IMR-90 (cell line): ENCODE measurements at regions not wholly inside any gene's neighbourhood (a gene's known extent, or its start where the extent isn't known, plus 50 kb on each side); places are given as distances from the start of the nearest gene placed in this dataset.

Source experiments
- ATAC-seq: fragments of 200-7000 bp; cut with Tn5 transposase; 2 replicates; pipeline ENCODE4 v1.9.1; 2020; ENCODE audit warnings: low read depth, mild to moderate bottlenecking, moderate library complexity
- BruUV-seq: library from RNA; stranded (reverse); fragments of 400-500 nt; replicated peaks from 2 replicates; lab custom pipeline; 2021; lab: Mats Ljungman, UMichigan
- CTCF ChIA-PET: fragments of 300-600 bp; formaldehyde crosslinking; extraction: SDS; loops from one replicate; lab custom pipeline; 2021; ENCODE audit warnings: antibody characterized with exemption; lab: Yijun Ruan, JAX
- POLR2A ChIA-PET: fragments of 300-600 bp; sonication (Branson Sonifier 250); formaldehyde crosslinking; loops from one replicate; lab custom pipeline; 2022; ENCODE audit warnings: antibody characterized with exemption; ENCODE audit not compliant: unreplicated experiment; lab: Charles Lee
- DNase-seq: peaks from one replicate; pipeline ENCODE4 v3.0.0; 2013
- H2AFZ ChIP-seq: replicated peaks from 2 replicates; pipeline ENCODE3; 2013; ENCODE audit warnings: low read length, mild to moderate bottlenecking; ENCODE audit not compliant: poor library complexity
- H2AK5ac ChIP-seq: 2 replicates; pipeline ENCODE4 v1.6.1; 2013; ENCODE audit warnings: low read depth, low read length, inconsistent platforms
- H2AK9ac ChIP-seq: replicated peaks from 2 replicates; pipeline ENCODE3; 2013; ENCODE audit warnings: mild to moderate bottlenecking, low read depth, low read length, moderate library complexity; ENCODE audit not compliant: poor library complexity
- H2BK120ac ChIP-seq: 2 replicates; pipeline ENCODE4 v1.6.1; 2013; ENCODE audit warnings: low read depth, low read length, inconsistent platforms
- H2BK15ac ChIP-seq: 3 replicates; pipeline ENCODE4 v1.6.1; 2013; ENCODE audit warnings: low read depth, low read length, inconsistent platforms
- H2BK20ac ChIP-seq: 2 replicates; pipeline ENCODE4 v1.6.1; 2013; ENCODE audit warnings: low read depth, mild to moderate bottlenecking, inconsistent platforms, low read length, moderate library complexity
- H2BK5ac ChIP-seq: 2 replicates; pipeline ENCODE4 v1.6.1; 2013; ENCODE audit warnings: mild to moderate bottlenecking, low read depth, low read length, inconsistent platforms; ENCODE audit not compliant: poor library complexity, severe bottlenecking
- H3K14ac ChIP-seq: replicated peaks from 2 replicates; pipeline ENCODE4 v1.6.1; 2013; ENCODE audit warnings: low read depth, low read length, inconsistent platforms
- H3K18ac ChIP-seq: 2 replicates; pipeline ENCODE4 v1.6.1; 2013; ENCODE audit warnings: low read depth, low read length, control low read depth
- H3K23ac ChIP-seq: 2 replicates; pipeline ENCODE4 v1.6.1; 2013; ENCODE audit warnings: low read depth, low read length, inconsistent platforms
- H3K27ac ChIP-seq: 2 replicates; pipeline ENCODE4 v1.5.1; 2013; ENCODE audit warnings: mild to moderate bottlenecking, control low read depth, low read length; ENCODE audit not compliant: insufficient read depth
- H3K27me3 ChIP-seq: 2 replicates; pipeline ENCODE4 v1.6.1; 2013; ENCODE audit warnings: low read length; ENCODE audit not compliant: control insufficient read depth, insufficient read depth
- H3K36me3 ChIP-seq: 2 replicates; pipeline ENCODE4 v1.6.1; 2013; ENCODE audit warnings: low read length, mixed read lengths; ENCODE audit not compliant: control insufficient read depth, insufficient read depth
- H3K4ac ChIP-seq: 2 replicates; pipeline ENCODE4 v1.6.1; 2013; ENCODE audit warnings: low read depth, low read length, inconsistent platforms
- H3K4me1 ChIP-seq: 2 replicates; pipeline ENCODE4 v1.6.1; 2013; ENCODE audit warnings: low read length, mixed read lengths; ENCODE audit not compliant: control insufficient read depth, insufficient read depth
- H3K4me2 ChIP-seq: 2 replicates; pipeline ENCODE4 v1.6.1; 2013; ENCODE audit warnings: low read depth, mild to moderate bottlenecking, control low read depth, low read length, moderate library complexity
- H3K4me3 ChIP-seq: 2 replicates; pipeline ENCODE4 v1.5.1; 2013; ENCODE audit warnings: low read depth, mild to moderate bottlenecking, control low read depth, low read length, moderate library complexity; ENCODE audit not compliant: insufficient read depth
- H3K56ac ChIP-seq: 2 replicates; pipeline ENCODE4 v1.6.1; 2013; ENCODE audit warnings: low read length, inconsistent platforms; ENCODE audit not compliant: insufficient read depth; ENCODE audit errors: extremely low read depth
- H3K79me1 ChIP-seq, 2 experiments: 2 replicates each; pipeline ENCODE4 v1.6.1; 2013; ENCODE audit warnings: low read length in 2 of 2, inconsistent platforms in 1 of 2, low read depth in 1 of 2
- H3K9ac ChIP-seq: 2 replicates; pipeline ENCODE4 v1.6.1; 2013; ENCODE audit warnings: low read depth, low read length, control low read depth
- H3K9me1 ChIP-seq: 2 replicates; pipeline ENCODE4 v1.6.1; 2013; ENCODE audit warnings: low read length, inconsistent platforms; ENCODE audit not compliant: insufficient read depth
- H3K9me3 ChIP-seq: 2 replicates; pipeline ENCODE4 v1.6.1; 2013; ENCODE audit warnings: low read length; ENCODE audit not compliant: control insufficient read depth, insufficient read depth
- H4K20me1 ChIP-seq: 2 replicates; pipeline ENCODE4 v1.6.1; 2013; ENCODE audit warnings: low read length, inconsistent platforms; ENCODE audit not compliant: insufficient read depth
- H4K5ac ChIP-seq: 2 replicates; pipeline ENCODE4 v1.6.1; 2013; ENCODE audit warnings: mild to moderate bottlenecking, low read depth, low read length, control low read depth
- H4K8ac ChIP-seq, 2 experiments: 2 replicates each; pipeline ENCODE4 v1.6.1; 2013; ENCODE audit warnings: low read depth in 2 of 2, low read length in 2 of 2, control low read depth in 1 of 2, inconsistent platforms in 1 of 2
- H4K91ac ChIP-seq: 2 replicates; pipeline ENCODE4 v1.6.1; 2013; ENCODE audit warnings: low read depth, low read length, inconsistent platforms; ENCODE audit not compliant: insufficient read depth
- CEBPB ChIP-seq: IDR thresholded peaks from 2 replicates; pipeline ENCODE4 v1.6.1; 2012; ENCODE audit warnings: low read depth, low read length, improper control_type of control experiment
- CHD1 ChIP-seq: IDR thresholded peaks from 2 replicates; pipeline ENCODE4 v1.6.1; 2012; ENCODE audit warnings: low read depth, low read length, improper control_type of control experiment
- FOS ChIP-seq: fragments of 150-350 bp; IDR thresholded peaks from 2 replicates; pipeline ENCODE4 v1.6.1; 2016; ENCODE audit warnings: low read depth, low read length
- MAFK ChIP-seq: IDR thresholded peaks from 2 replicates; pipeline ENCODE4 v1.6.1; 2012; ENCODE audit warnings: low read depth, low read length, improper control_type of control experiment
- MAZ ChIP-seq: IDR thresholded peaks from 2 replicates; pipeline ENCODE4 v1.6.1; 2012; ENCODE audit warnings: low read depth, mild to moderate bottlenecking, low read length, improper control_type of control experiment, moderate library complexity, borderline replicate concordance
- MXI1 ChIP-seq: IDR thresholded peaks from 2 replicates; pipeline ENCODE4 v1.6.1; 2012; ENCODE audit warnings: low read depth, mild to moderate bottlenecking, low read length, moderate library complexity, borderline replicate concordance
- NFE2L2 ChIP-seq: fragments of 150-350 bp; IDR thresholded peaks from 2 replicates; pipeline ENCODE4 v1.6.1; 2016; ENCODE audit warnings: low read depth, mild to moderate bottlenecking, low read length
- POLR2A ChIP-seq: IDR thresholded peaks from 2 replicates; pipeline ENCODE4 v1.6.1; 2012; ENCODE audit warnings: mild to moderate bottlenecking, low read depth, low read length
- RAD21 ChIP-seq: IDR thresholded peaks from 2 replicates; pipeline ENCODE4 v1.6.1; 2012; ENCODE audit warnings: low read length, improper control_type of control experiment
- RCOR1 ChIP-seq: IDR thresholded peaks from 2 replicates; pipeline ENCODE4 v1.6.1; 2012; ENCODE audit warnings: mild to moderate bottlenecking, low read length, improper control_type of control experiment; ENCODE audit not compliant: insufficient replicate concordance
- RFX5 ChIP-seq: IDR thresholded peaks from 2 replicates; pipeline ENCODE4 v1.8.0; 2012; ENCODE audit warnings: low read depth, mild to moderate bottlenecking, low read length, moderate library complexity
- SMC3 ChIP-seq: fragments of 150-350 bp; IDR thresholded peaks from 2 replicates; pipeline ENCODE4 v1.6.1; 2016; ENCODE audit warnings: low read depth, mild to moderate bottlenecking, antibody characterized with exemption, low read length, moderate library complexity
- WGBS, 2 experiments: methylation state at CpG; one replicate each; pipeline versions ENCODE4 v1.1.5 to v1.1.7; 2013; ENCODE audit warnings: missing lambda C conversion rate in 2 of 2; ENCODE audit not compliant: insufficient read length in 1 of 2; ENCODE audit errors: extremely low coverage in 2 of 2; 5-methylcytosine and 5-hydroxymethylcytosine counted together
- dilution Hi-C: fragments of 300-500 bp; cut with HindIII; formaldehyde crosslinking; loops from one replicate; pipeline ENCODE4 v1.14.3; 2018; ENCODE audit warnings: low sequenced_read_pairs; ENCODE audit not compliant: unreplicated experiment
- in situ Hi-C: fragments of 300-500 bp; cut with MboI; formaldehyde crosslinking; loops from 3 replicates; pipeline ENCODE4 v1.14.3; 2019; ENCODE audit warnings: low sequenced_read_pairs, inconsistent platforms, mixed read lengths
- intact Hi-C: fragments of 100-400 bp; cut with micrococcal nuclease; formaldehyde crosslinking; loops from 2 replicates; pipeline ENCODE4 v1.10.0; 2022
- TF ChIP-seq, protein P1 (sequence below): fragments of 150-350 bp; IDR thresholded peaks from 2 replicates; pipeline ENCODE4 v1.6.1; 2016; ENCODE audit warnings: low read depth, mild to moderate bottlenecking, low read length, moderate library complexity, borderline replicate concordance
- TF ChIP-seq, protein P2 (sequence below): conservative IDR thresholded peaks from 2 replicates; pipeline ENCODE4 v1.5.1; 2012; ENCODE audit warnings: mild to moderate bottlenecking, low read depth, low read length, improper control_type of control experiment
- TF ChIP-seq, protein P3 (sequence below): fragments of 150-350 bp; IDR thresholded peaks from 2 replicates; pipeline ENCODE4 v1.6.1; 2017; ENCODE audit warnings: mild to moderate bottlenecking, antibody characterized with exemption, low read length, low read depth

DNA sequence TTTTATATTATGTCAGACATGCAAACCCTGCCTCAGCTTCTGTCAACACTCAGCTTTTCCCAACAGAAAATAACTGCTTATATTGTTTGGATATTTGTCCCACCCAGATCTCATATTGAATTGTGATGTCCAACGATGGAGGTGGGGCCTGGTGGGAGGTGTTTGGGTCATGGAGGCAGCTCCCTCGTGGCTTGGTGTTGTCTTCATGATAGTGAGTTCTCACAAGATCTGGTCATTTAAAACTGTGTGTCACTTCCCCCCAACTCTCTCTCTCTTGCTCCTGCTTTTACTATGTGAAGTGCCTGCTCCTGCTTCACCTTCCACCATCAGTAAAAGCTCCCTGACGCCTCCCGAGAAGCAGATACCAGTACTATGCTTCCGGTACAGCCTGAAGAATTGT is 85.8 kb upstream of the KCNMA1 start:
- Histone ChIP-seq H3K56ac (no peak overlapping the region), H4K91ac (no peak overlapping the region), H4K20me1 (no peaks in the 10 kb centered on the region), H3K27ac (no peak overlapping the region), H3K27me3 (no peaks in the 10 kb centered on the region), H3K9me3 (no peaks in the 10 kb centered on the region), H3K4me1 (no peaks in the 10 kb centered on the region), H4K5ac (no peak overlapping the region), H3K4me2 (no peak overlapping the region), H2AK5ac (no peak overlapping the region), H3K36me3 (no peaks in the 10 kb centered on the region), H4K8ac (no peak overlapping the region; a peak in 1 of 4 replicates), H2BK120ac (peak overlapping the region; percentile 30), H3K9me1 (no peaks in the 10 kb centered on the region), H3K23ac (no peak overlapping the region), H3K9ac (no peak overlapping the region), H3K14ac (no peak overlapping the region), H3K18ac (no peak overlapping the region), H2AK9ac (no peak overlapping the region), H3K4ac (no peak overlapping the region), H3K79me1 (no peaks in the 10 kb centered on the region), H2BK15ac (no peak overlapping the region), H2BK5ac (no peak overlapping the region), H2AFZ (no peak overlapping the region), H2BK20ac (no peak overlapping the region), H3K4me3 (no peak overlapping the region)
- ATAC-seq (no peak), DNase-seq (no peak)
- dilution Hi-C loops: no loop called here
- 100% methylated on average over 2 of the region's 5 CpGs; no CpG with 5 or more reads in 1 of the 2 experiments for WGBS, 2 experiments
- CTCF ChIA-PET: interaction anchor here (0.8 to 1.7 kb wide), 2 partner anchors 12 to 33 kb away, joined by 3 to 8 read pairs; no protein-coding TSS in a partner anchor
- in situ Hi-C loops: loop anchor here (5.0 kb wide), 1 partner anchor 34 kb away; no protein-coding TSS in a partner anchor
- intact Hi-C loops: no loop called here
- POLR2A ChIA-PET: no interaction called here
- BruUV-seq: no TSS peak
- TF ChIP-seq MXI1: no peak
- TF ChIP-seq NFE2L2: no peak
- TF ChIP-seq RFX5: no peak
- no peak for TF ChIP-seq MAZ
- TF ChIP-seq CHD1: no peak
- no peak for TF ChIP-seq SMC3
- TF ChIP-seq, protein P1, sequence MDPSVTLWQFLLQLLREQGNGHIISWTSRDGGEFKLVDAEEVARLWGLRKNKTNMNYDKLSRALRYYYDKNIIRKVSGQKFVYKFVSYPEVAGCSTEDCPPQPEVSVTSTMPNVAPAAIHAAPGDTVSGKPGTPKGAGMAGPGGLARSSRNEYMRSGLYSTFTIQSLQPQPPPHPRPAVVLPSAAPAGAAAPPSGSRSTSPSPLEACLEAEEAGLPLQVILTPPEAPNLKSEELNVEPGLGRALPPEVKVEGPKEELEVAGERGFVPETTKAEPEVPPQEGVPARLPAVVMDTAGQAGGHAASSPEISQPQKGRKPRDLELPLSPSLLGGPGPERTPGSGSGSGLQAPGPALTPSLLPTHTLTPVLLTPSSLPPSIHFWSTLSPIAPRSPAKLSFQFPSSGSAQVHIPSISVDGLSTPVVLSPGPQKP: no peak
- TF ChIP-seq, protein P2, sequence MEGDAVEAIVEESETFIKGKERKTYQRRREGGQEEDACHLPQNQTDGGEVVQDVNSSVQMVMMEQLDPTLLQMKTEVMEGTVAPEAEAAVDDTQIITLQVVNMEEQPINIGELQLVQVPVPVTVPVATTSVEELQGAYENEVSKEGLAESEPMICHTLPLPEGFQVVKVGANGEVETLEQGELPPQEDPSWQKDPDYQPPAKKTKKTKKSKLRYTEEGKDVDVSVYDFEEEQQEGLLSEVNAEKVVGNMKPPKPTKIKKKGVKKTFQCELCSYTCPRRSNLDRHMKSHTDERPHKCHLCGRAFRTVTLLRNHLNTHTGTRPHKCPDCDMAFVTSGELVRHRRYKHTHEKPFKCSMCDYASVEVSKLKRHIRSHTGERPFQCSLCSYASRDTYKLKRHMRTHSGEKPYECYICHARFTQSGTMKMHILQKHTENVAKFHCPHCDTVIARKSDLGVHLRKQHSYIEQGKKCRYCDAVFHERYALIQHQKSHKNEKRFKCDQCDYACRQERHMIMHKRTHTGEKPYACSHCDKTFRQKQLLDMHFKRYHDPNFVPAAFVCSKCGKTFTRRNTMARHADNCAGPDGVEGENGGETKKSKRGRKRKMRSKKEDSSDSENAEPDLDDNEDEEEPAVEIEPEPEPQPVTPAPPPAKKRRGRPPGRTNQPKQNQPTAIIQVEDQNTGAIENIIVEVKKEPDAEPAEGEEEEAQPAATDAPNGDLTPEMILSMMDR: no peak
- no peak for TF ChIP-seq CEBPB
- TF ChIP-seq, protein P3, sequence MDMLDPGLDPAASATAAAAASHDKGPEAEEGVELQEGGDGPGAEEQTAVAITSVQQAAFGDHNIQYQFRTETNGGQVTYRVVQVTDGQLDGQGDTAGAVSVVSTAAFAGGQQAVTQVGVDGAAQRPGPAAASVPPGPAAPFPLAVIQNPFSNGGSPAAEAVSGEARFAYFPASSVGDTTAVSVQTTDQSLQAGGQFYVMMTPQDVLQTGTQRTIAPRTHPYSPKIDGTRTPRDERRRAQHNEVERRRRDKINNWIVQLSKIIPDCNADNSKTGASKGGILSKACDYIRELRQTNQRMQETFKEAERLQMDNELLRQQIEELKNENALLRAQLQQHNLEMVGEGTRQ: no peak
- no peak for TF ChIP-seq RAD21
- no peak for TF ChIP-seq FOS
- TF ChIP-seq MAFK: no peak
- no peak for TF ChIP-seq RCOR1
- TF ChIP-seq POLR2A: no peak
